ENCODE measurements at regions not wholly inside any gene's neighbourhood (a gene's known extent, or its start where the extent isn't known, plus 50 kb on each side); places are given as distances from the start of the nearest gene placed in this dataset.

DNA sequence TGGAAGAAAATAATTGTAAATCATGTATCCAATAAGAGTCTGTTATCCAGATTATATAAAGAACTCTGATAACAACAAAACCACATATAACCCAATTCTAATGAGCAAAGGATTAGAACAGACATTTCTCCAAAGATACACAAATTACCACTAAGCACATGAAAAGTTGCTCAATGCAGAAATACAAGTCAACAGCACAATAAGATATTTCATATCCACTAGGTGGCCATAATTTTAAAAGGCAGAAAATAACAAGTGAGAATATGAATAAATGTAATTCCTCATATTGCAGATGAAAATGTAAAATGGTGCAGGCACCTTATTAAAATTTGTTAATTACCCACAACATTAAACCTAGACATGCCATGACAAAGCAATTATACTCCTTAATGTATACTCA lies 73.9 kb upstream of the ZCCHC13 start:
- BruUV-seq (replicated peaks), result no TSS peak

More for the DNA sequence above, 73.9 kb upstream of the ZCCHC13 start:
- peaks cover 11% of the 10 kb centered on the region for H3K79me2 ChIP-seq (ENCODE audit: insufficient read depth, low read length)
- H3K4me3 ChIP-seq (replicated peaks in 1 of 3; ENCODE audit: insufficient read depth in 1 of 3, low read depth in 2 of 3, low read length in 3 of 3), result no peak overlapping the region
- no peaks in the 10 kb centered on the region; a peak in 1 of 5 replicates for H3K36me3 ChIP-seq (replicated peaks in 1 of 2; ENCODE audit: control insufficient read depth in 1 of 2, insufficient read depth in 2 of 2, low read length in 2 of 2)
- ChIA-PET POLR2A (no interaction called here), CTCF (ENCODE audit: low intra/inter-chr PET ratio, low total read pairs) (no interaction called here)
- ATAC-seq (no peak), FAIRE-seq (no peak), DNase-seq (ENCODE audit: low spot score) (no peak)
- TF ChIP-seq ZNF883 (CRISPR knock-in tag; IDR thresholded peaks at IDR 0.05; ENCODE audit: not compliant biosample characterization) (no peak), NFIB (CRISPR knock-in tag; IDR thresholded peaks at IDR 0.05; ENCODE audit: borderline replicate concordance) (no peak), IRF2 (CRISPR knock-in tag; IDR thresholded peaks at IDR 0.05) (no peak), MZF1 (CRISPR knock-in tag; IDR thresholded peaks at IDR 0.05; ENCODE audit: borderline replicate concordance) (no peak), NCOA2 (CRISPR knock-in tag; IDR thresholded peaks at IDR 0.05) (no peak), ZNF101 (CRISPR knock-in tag; IDR thresholded peaks at IDR 0.05; ENCODE audit: borderline replicate concordance, low read depth) (no peak), ONECUT2 (CRISPR knock-in tag; IDR thresholded peaks at IDR 0.05) (no peak), ZIK1 (CRISPR knock-in tag; IDR thresholded peaks at IDR 0.05; ENCODE audit: borderline replicate concordance, low read depth) (no peak), ZNF234 (CRISPR knock-in tag; conservative IDR thresholded peaks at IDR 0.05) (no peak)
- TF ChIP-seq, protein P1, sequence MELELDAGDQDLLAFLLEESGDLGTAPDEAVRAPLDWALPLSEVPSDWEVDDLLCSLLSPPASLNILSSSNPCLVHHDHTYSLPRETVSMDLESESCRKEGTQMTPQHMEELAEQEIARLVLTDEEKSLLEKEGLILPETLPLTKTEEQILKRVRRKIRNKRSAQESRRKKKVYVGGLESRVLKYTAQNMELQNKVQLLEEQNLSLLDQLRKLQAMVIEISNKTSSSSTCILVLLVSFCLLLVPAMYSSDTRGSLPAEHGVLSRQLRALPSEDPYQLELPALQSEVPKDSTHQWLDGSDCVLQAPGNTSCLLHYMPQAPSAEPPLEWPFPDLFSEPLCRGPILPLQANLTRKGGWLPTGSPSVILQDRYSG (CRISPR knock-in tag; IDR thresholded peaks at IDR 0.05), result no peak
- TF ChIP-seq, protein P2, sequence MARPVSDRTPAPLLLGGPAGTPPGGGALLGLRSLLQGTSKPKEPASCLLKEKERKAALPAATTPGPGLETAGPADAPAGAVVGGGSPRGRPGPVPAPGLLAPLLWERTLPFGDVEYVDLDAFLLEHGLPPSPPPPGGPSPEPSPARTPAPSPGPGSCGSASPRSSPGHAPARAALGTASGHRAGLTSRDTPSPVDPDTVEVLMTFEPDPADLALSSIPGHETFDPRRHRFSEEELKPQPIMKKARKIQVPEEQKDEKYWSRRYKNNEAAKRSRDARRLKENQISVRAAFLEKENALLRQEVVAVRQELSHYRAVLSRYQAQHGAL (CRISPR knock-in tag; IDR thresholded peaks at IDR 0.05; ENCODE audit: not compliant biosample characterization), result no peak
- TF ChIP-seq, protein P3, sequence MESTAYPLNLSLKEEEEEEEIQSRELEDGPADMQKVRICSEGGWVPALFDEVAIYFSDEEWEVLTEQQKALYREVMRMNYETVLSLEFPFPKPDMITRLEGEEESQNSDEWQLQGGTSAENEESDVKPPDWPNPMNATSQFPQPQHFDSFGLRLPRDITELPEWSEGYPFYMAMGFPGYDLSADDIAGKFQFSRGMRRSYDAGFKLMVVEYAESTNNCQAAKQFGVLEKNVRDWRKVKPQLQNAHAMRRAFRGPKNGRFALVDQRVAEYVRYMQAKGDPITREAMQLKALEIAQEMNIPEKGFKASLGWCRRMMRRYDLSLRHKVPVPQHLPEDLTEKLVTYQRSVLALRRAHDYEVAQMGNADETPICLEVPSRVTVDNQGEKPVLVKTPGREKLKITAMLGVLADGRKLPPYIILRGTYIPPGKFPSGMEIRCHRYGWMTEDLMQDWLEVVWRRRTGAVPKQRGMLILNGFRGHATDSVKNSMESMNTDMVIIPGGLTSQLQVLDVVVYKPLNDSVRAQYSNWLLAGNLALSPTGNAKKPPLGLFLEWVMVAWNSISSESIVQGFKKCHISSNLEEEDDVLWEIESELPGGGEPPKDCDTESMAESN (CRISPR knock-in tag; conservative IDR thresholded peaks at IDR 0.05), result no peak
- in situ Hi-C loops (cut with HindIII; ENCODE audit: extremely low pct_ligation_motif_present, low pct_unique_long_range_greater_than_20kb) (no loop called here), intact Hi-C loops (cut with micrococcal nuclease; ENCODE audit: unreplicated experiment) (no loop called here)
- H3K27ac ChIP-seq (ENCODE audit: extremely low read length, insufficient read depth, low read length), result no peak overlapping the region
- no peaks in the 10 kb centered on the region for H3K27me3 ChIP-seq (ENCODE audit: control insufficient read depth in 1 of 2, insufficient read depth in 2 of 2, low read length in 2 of 2)
- H2AFZ ChIP-seq (ENCODE audit: low read length), result no peak overlapping the region
- no peaks in the 10 kb centered on the region for H3K4me1 ChIP-seq (ENCODE audit: insufficient read depth, low read length)
- H3K4me2 ChIP-seq (ENCODE audit: low read depth, low read length), result no peak overlapping the region
- H4K20me1 ChIP-seq (ENCODE audit: insufficient read depth, low read length), result no peaks in the 10 kb centered on the region; the same call in 1 of the 2 replicates
- H3K9ac ChIP-seq (ENCODE audit: insufficient read depth, low read depth, low read length), result no peak overlapping the region
- H3K9me3 ChIP-seq (ENCODE audit: low read length), result no peaks in the 10 kb centered on the region
